IPS-18c (cell line): ENCODE measurements at regions not wholly inside any gene's neighbourhood (a gene's known extent, or its start where the extent isn't known, plus 50 kb on each side); places are given as distances from the start of the nearest gene placed in this dataset.

Source experiments
- H3K4me3 ChIP-seq: 2 replicates; pipeline ENCODE4 v1.7.0; 2013; ENCODE audit warnings: low read depth, mild to moderate bottlenecking, low read length, moderate library complexity; ENCODE audit not compliant: insufficient read depth
- H3K9me3 ChIP-seq: one replicate; pipeline ENCODE4 v1.6.1; 2013; ENCODE audit warnings: mild to moderate bottlenecking, low read length, moderate library complexity; ENCODE audit not compliant: control insufficient read depth, insufficient read depth

DNA sequence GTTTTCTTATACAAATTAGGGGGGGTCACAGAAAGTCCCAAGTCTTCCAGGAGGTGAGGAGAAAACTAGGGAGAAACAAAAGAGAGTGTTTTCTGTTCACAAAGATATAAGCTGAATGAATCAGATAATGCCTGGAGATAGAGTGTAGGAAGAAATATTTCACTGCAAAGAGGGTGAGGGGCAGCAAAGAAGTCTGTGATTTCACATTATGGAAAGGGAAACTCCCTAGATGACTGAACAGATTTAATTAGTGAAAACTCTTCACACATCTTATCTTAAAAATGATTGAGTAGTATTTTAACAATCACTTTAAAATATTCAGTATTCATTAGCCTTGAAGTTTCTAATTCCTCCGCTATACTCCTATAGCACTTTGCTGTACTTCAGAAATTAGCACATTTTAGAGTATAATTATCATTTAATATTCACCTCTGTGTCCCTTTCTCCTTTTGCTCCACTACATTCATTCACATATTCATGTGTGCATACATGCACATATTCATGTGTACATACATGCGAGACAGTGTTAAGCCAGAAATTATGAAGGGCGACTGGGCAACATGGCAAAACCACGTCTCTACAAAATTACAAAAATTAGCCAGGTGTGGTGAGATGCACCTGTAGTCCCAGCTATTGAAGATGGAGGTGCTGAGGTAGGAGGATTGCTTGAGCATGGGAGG is 332.2 kb downstream of the HTR1A start:
- H3K4me3 ChIP-seq: no peak overlapping the region
- H3K9me3 ChIP-seq: no peaks in the 10 kb centered on the region

DNA sequence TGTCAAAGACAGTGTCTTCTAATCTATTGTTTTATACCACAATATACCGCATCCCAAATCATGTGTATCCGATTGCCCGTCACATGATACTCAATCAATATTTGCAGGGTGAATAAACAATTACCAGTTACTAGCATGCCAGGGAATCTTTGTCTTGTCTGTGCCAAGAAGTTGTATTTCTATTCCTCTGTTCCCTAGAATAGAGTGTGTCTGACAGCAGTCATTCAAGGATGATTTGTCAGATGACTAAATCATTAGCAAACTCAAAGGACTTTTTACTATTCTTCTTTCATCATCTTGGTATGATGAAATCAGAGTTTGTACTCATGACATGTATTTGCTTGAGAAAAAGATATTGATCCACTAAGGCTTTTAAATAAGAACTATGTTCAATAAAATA is 348.8 kb downstream of the HTR1A start:
- H3K4me3 ChIP-seq: no peak overlapping the region
- no peaks in the 10 kb centered on the region for H3K9me3 ChIP-seq

DNA sequence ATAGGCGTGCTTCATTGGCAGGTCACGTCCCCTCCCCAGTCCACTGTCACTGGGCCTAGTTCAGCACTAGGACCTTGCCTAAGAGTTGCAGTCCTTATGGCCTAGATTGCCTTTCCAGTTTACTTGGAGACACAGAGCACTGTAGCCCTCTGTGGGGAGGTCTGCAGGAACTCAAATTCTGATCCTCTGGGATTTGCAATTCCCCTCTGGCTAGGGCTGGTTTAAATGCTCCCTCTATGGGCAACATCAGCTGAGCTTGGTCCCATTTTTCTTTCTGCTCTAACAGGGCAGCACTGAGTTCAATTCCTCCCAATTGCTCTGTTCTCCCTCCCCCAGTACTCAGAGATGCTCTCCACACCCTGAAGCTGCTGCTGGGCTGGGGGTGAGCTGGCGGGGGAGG is 358.2 kb downstream of the HTR1A start:
- no peak overlapping the region for H3K4me3 ChIP-seq
- H3K9me3 ChIP-seq: no peaks in the 10 kb centered on the region

DNA sequence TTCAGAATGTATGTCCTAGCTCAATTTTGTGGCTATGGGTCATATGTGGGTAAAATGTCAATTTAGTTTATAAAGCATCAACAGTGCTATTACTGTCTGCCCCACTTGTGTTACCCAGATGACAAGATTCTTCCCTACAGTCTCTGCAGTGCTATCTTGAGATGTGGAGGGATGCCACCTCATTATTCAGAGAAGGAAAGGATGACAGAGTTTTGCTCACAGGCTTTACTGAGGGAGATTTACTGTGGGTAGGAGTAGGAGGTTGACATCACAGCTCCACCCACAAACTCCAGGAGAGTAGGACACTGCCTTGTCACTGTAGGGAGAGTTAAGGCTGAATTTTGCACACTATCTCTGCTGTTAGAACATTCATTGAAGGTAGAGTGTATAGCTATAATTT is 359.3 kb downstream of the HTR1A start:
- no peaks in the 10 kb centered on the region for H3K9me3 ChIP-seq
- no peak overlapping the region for H3K4me3 ChIP-seq

DNA sequence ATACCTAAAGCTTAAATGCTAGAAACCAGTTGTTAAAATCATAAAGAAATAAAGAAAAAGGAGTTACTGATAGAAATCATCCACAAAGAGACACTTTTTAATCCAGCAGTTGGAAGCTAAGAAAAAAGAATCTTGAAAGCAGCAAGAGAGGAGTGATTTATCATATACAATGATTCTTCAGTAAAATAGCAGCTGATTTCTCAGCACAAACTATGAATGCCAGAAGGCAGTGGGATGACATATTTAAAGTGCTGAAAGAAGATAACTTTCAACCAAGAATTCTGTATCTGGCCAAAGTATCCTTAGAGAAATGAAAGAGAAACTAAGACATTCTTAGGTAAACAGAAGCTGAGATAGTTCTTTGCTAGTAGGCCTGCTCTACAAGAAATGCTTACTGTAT is 366.0 kb downstream of the HTR1A start:
- H3K9me3 ChIP-seq: no peaks in the 10 kb centered on the region

DNA sequence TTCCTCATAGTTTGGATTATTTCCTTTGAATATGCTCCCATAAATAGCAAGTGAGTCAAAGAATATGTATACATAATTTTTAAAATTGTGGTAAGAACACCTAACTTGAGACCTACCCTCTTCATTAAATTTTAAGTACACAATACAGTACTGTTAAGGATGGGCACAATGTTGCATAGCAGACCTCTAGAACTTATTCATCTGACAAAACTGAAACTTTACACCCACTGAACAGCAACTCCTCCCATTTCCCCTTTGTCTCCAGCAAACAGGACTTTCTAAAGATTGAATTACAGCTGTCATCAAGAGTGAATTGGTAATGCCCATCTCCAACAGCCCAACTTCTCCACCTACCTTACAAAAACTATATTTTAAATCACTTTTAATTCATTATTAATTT is 388.9 kb downstream of the HTR1A start:
- Histone ChIP-seq H3K4me3 (no peak overlapping the region), H3K9me3 (no peaks in the 10 kb centered on the region)

More for the DNA sequence above, 366.0 kb downstream of the HTR1A start:
- no peak overlapping the region for H3K4me3 ChIP-seq

DNA sequence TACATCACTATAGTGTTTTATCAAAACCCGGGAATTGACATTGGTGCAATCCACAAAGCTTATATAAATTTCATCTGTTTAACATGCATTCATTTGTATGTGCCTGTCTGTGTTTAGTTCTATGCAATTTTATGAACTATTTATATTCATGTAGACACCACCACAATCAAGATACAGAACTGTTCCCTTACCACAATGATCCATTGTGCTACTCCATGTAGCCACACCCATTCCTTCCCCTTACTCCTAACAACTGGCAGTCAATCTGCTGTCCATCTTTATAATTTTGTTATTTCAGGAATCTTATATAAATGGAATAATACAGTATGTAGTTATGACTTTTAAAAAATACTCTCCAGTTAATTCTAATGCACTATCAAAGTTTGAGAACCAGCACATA is 389.5 kb downstream of the HTR1A start:
- no peaks in the 10 kb centered on the region for H3K9me3 ChIP-seq
- no peak overlapping the region for H3K4me3 ChIP-seq

DNA sequence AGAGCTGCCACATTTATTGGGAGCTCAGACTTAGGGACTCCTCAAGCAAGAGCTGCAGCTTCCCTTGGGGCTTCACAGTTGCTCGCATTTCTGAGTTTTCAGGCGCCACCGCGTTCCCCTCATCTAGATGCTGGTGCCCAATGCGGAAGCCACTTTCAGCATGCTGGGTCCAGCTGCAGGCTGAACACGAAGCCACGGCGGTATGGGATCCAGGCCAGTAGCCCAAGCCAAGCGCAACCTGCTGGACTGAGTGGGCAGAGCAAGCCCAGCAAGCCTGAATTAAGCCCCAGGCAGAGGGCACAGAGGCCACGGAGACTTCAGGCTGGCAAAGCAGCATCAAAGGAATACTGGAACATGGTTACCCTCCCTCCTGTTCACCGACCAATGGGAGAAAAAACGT is 391.5 kb downstream of the HTR1A start:
- Histone ChIP-seq H3K9me3 (no peaks in the 10 kb centered on the region), H3K4me3 (no peak overlapping the region)

DNA sequence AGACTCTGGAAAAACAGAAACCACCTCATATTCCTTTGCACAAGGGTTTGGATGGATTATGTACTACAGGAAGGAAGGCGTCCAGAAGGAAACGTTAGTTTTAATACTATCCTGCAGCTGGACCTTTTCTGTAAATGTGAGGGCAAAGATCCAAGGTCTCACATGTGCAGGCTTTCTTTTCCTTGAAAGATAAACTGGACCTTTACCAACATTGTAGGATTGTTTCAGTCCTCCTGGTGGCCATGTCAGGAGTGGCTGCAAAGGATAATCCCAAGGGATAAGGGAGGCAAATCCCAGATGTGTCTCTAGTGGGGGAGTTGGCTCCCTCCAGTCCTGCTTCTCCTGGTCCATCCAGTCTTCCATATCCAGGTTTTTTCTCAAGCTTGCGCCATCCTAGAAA is 397.5 kb downstream of the HTR1A start:
- no peak overlapping the region for H3K4me3 ChIP-seq
- H3K9me3 ChIP-seq: peaks cover 10% of the 10 kb centered on the region

DNA sequence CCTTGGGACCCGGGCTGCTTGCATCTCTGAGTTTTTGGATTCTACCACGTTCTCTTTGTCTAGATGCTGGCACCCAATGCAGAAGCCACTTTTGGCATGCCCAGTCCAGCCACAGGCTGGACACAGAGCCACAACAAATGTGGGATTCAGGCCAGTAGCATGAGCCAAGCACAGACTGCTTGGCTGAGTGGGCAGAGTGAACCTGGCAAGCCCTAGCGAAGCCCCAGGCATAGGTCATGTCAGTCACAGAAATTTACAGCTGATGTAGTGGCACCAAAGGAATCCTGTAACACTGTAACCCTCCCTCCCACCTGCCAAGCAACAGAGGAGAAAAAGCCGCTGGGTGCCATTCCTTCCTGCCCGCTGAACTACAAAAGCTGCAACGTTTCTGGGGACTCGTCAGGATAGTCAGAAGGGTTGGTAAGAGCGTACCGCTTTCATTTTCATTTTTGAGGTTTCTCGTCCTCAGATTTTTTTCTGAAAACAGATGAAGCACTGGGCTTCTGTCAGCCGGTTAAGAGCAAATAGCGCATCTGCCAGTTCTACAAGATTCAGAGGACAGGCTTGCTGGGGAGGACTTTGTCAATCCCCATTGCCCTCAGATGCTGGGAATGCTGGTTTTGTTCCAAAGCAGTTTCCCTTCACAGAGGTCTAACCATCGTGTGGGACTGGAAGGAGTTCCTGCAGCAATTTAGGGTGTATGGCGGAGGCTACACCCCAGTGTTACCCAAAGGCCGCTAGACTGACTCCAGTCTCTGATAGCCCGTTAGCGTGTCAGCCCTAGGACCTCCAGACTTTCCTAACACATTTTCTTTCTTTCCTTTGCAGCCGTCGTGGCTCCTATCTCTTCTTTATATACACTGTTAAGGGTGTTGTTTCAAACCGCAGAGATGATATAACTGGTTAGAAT is 399.0 kb downstream of the HTR1A start:
- no peak overlapping the region for H3K4me3 ChIP-seq

DNA sequence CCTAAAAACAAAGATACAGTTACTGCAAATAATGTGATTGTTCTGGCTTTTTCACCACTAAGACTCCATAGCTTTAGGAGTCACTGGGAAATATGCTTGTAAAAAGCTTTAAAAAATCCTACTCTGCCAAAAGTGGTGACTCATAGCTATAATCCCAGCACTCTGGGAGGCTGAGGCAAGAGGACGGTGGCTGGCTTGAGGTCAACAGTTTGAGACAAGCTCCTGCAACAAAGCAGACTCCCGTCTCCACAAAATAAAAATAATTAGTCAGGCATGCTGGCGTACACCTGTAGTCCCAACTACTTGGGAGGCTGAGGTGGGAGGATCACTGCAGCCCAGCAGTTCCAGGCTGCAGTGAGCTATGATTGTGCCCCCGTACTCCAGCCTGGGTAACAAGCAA is 406.4 kb downstream of the HTR1A start:
- Histone ChIP-seq H3K9me3 (no peaks in the 10 kb centered on the region), H3K4me3 (no peak overlapping the region)

More for the DNA sequence above, 399.0 kb downstream of the HTR1A start:
- peaks cover 10% of the 10 kb centered on the region for H3K9me3 ChIP-seq

DNA sequence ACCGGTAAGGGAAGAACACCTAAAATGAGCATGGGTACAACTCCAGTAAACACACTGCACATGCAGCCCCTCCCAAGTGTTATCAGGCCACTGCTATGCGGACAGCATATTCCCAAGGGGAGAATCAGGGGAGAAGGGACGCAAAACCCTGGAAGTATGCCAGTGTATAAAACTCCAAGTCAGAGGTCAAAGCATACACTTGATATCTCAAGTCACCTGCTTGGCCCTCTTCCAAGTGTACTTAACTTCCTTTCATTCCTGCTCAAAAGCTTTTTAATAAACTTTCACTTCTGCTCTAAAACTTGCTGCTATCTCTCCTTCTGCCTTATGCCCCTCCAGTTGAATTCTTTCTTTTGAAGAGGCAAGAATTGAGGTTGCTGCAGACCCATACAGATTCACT is 408.1 kb downstream of the HTR1A start:
- H3K9me3 ChIP-seq: no peaks in the 10 kb centered on the region
- no peak overlapping the region for H3K4me3 ChIP-seq

DNA sequence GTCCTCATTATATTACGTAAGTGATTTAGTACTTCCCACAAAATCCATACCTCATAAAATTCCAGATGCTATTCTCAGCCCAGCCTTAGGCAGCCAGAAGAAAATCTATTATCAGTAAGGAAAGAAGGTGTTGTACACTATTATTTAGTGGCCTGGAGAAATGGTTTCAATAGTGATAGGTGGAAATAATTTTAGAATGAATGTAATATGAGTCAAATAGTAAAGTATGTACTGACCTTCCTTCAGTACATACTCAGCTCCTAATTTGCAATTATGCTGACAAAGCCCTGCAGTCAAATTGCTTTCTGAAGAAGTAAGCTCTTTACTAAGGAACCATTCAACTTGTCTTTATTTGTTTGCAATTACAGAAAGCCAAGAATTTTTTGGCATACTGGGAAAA is 409.2 kb downstream of the HTR1A start:
- Histone ChIP-seq H3K4me3 (no peak overlapping the region), H3K9me3 (no peaks in the 10 kb centered on the region)

DNA sequence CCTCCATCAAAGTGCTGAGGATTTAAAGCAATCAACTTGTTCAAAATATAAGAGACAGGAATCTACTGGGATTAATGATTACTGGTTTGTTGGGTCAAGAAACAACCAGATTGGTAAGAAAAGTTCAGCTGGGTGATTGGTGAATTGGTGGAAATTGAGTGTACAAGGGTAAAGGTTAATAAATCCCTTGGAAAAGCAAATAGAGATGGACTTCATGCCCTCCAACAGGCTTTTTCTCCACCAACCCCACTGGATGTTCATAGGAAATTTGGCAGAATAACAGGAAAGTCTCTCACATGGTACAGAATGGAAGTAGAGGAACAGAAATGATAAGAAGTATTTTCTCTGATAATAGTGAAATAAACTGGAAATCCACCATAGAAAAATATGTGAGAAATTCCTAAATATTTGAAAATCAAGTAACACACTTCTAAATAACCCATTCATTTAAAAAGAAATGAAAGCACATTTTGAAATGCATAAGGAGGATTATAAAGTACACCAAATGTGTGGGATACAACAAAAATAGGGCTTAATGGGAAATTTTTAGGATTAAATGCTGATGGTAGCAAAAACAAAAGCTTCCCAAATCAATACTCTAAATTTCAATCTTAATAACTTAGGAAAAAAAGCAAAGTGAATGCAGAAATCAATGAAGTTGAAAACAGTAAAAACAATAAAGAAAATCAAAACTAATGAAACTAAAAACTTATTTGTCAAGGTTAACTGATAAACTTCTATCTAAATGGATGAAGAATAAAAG is 426.2 kb downstream of the HTR1A start:
- no peak overlapping the region for H3K4me3 ChIP-seq
- no peaks in the 10 kb centered on the region for H3K9me3 ChIP-seq

DNA sequence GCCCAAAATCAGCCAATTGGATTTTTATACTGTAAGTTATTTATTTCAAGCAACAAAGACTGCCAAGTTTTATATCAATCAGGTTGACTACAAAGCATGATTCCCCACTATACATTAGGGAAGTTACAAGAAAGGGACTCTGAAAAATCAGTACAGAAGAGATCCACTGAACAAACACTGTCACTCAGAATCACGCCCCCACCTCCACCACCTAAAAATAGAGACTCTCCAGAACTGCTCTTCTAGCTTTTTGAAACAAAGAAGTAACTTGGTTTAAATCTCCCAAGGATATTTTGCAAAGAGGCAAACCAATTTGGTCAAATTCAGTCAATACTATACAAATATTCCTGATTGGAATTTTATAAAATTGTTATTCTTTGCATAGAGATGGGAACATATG is 438.0 kb downstream of the HTR1A start:
- H3K9me3 ChIP-seq: no peaks in the 10 kb centered on the region
- no peak overlapping the region for H3K4me3 ChIP-seq

DNA sequence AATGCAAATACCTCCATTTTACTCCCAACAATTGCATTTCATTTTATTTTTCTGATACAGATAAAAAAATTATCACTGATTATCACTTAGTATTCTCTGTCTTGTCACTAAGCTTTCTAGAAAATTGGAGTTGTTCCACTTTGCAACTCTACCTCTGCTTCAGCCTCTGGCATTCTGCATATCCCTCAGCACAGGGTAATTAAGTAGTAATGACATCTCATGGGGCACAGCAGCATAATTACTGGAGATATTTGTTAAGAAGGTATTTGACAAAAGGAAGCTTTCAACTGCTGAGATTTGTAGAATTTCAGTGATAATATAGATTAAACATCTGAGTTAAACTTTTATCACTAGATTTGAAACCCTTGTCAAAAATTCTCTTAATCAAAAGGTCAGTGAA is 446.2 kb downstream of the HTR1A start:
- H3K9me3 ChIP-seq: no peaks in the 10 kb centered on the region
- no peak overlapping the region for H3K4me3 ChIP-seq

DNA sequence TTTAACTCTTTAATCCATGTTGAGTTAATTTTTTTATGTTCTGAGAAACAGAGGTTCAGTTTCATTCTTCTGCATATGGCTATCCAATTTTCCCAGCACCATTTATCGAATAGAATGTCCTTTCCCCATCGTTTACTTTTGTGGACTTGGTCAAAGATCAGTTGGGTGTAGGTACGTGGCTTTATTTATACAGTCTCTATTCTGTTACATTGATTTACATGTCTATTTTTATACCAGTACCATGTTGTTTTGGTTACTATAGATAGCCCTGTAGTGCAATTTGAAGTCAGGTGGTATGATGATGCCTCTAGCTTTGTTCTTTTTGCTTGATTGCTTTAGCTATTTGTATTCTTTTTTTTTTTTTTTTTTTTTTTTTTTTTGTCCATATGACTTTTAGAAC is 462.0 kb downstream of the HTR1A start:
- Histone ChIP-seq H3K9me3 (no peaks in the 10 kb centered on the region), H3K4me3 (no peak overlapping the region)

DNA sequence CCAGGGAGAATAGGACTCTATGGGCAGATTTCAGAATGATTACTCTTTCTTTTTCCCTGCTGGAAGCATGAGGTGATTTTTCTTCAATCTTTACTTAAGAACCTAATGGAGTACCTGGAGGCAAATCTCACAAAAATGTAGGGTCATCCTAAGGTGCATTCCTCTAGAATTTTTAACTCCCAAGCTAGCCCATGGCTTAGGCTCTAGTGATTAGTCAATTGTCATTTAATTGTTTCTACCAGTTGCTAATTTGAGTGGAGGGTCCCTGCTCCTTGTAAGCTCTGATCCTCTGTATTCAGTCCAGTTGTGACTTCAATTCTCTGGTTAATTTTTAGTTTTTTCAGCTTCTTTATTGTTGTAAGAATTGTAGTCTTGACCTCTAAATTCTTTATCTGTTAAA is 467.0 kb downstream of the HTR1A start:
- no peak overlapping the region for H3K4me3 ChIP-seq
- H3K9me3 ChIP-seq: no peaks in the 10 kb centered on the region
